ENCODE measurements at regions not wholly inside any gene's neighbourhood (a gene's known extent, or its start where the extent isn't known, plus 50 kb on each side); places are given as distances from the start of the nearest gene placed in this dataset.
"Not testable (repeated sequence)": the region's sequence is repeated elsewhere in the genome, so short reads cannot be mapped to it uniquely, and the experiment has no call there.

GRCh38 chr15:87743562-87743961 lies 513.0 kb downstream of the NTRK3 start:
- TF ChIP-seq, protein P1, sequence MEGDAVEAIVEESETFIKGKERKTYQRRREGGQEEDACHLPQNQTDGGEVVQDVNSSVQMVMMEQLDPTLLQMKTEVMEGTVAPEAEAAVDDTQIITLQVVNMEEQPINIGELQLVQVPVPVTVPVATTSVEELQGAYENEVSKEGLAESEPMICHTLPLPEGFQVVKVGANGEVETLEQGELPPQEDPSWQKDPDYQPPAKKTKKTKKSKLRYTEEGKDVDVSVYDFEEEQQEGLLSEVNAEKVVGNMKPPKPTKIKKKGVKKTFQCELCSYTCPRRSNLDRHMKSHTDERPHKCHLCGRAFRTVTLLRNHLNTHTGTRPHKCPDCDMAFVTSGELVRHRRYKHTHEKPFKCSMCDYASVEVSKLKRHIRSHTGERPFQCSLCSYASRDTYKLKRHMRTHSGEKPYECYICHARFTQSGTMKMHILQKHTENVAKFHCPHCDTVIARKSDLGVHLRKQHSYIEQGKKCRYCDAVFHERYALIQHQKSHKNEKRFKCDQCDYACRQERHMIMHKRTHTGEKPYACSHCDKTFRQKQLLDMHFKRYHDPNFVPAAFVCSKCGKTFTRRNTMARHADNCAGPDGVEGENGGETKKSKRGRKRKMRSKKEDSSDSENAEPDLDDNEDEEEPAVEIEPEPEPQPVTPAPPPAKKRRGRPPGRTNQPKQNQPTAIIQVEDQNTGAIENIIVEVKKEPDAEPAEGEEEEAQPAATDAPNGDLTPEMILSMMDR (IDR thresholded peaks at IDR 0.05), result no peak
- DNase-seq (ENCODE audit: low spot score) (no peak), ATAC-seq (ENCODE audit: low FRiP score) (no peak)

DNA sequence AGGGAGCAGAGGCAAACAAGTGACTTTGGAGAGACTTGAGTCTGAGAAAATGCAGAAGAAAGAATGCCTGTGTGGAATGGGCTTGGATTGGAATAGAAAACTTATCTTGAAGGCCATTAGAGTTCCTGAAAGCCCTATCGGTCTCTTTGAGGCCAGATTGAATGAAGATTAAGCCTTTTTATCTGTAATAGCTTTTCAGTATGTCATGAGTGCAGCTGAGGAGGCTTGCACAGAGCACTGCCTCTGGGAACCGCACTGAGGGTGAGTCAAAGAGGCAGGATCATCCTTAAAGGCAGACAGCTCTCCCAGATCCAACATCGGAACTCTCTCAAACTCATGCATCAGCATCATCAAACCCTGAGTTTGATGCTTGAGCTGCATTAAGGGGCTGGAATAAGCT lies 515.2 kb downstream of the NTRK3 start:
- DNase-seq (ENCODE audit: low spot score), result no peak
- no peak for ATAC-seq (ENCODE audit: low FRiP score)
- TF ChIP-seq, protein P1 (IDR thresholded peaks at IDR 0.05), result no peak

DNA sequence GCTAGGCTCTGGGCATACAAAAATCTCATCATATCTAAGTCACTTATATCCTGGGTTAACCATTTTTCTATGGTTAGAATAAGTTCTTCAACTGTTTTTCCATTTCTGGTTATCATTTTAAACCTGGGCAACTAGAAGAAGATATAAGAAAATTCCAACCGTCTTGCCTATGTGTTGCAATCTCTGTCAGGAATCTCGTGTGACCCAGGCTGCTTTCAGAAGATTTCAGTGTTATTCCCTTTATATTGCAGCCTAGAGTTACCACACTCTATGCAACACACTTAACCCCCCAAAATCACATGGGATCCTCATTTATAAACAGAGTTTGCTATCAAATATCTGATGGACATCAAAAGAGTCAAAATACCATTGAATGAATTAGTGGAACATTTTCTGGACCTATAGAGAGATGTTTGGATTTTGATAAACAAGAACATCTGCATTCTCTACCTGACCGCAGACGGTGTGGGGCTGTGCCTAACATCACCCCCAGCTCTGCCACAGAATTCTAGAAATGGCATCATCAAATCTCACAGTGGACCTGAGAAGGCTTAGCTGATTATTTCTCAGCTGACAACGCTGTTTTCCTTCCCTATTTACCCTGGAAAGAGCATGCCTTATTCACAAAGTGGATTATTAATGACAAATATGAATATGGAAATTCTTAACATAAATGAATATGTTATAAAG lies 515.7 kb downstream of the NTRK3 start:
- ATAC-seq (ENCODE audit: low FRiP score) (no peak), DNase-seq (ENCODE audit: low spot score) (no peak)
- TF ChIP-seq, protein P1 (IDR thresholded peaks at IDR 0.05), result no peak

DNA sequence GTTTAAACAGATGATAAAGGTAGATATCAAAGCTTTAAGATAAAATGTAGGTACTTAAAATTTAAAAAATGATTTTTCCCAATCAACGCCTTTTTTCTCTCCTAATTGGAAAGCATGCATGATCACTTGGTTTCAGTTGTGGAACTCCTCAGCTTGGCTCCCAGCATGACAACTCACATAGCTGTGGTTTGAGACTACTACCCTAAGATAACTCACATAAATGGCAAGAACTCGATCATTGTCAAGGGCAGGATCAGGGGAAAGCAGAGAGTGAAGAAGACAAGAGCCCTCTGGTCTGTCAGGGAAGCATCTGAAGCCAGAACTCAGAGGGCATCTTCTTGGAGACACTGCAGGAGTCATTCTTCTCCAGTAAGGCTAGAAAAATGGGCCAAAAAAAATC lies 516.7 kb downstream of the NTRK3 start:
- no peak for ATAC-seq (ENCODE audit: low FRiP score)
- TF ChIP-seq, protein P1 (IDR thresholded peaks at IDR 0.05), result no peak
- DNase-seq (ENCODE audit: low spot score), result no peak

- DNase-seq (ENCODE audit: low spot score) (no peak), ATAC-seq (ENCODE audit: low FRiP score) (no peak)
- TF ChIP-seq, protein P1 (IDR thresholded peaks at IDR 0.05), result no peak
These were observed 517.5 kb downstream of the NTRK3 start for GRCh38 chr15:87739081-87739480.

DNA sequence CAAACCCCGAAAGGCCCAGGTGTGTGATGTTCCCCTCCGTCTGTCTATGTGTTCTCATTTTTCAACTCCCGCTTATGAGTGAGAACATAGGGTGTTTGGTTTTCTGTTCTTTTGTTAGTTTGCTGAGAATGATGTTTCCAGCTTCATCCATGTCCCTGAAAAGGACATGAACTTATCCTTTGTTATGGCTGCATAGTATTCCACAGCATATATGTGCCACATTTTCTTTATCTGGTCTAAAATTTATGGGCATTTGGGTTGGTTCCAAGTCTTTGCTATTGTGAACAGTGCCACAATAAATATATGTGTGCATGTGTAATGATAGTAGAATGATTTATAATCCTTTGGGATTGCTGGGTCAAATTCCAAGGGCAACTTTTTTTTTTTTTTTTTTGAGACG lies 519.1 kb downstream of the NTRK3 start:
- ATAC-seq (ENCODE audit: low FRiP score); DNase-seq (ENCODE audit: low spot score): not testable (repeated sequence)

- ATAC-seq (ENCODE audit: low FRiP score) (no peak), DNase-seq (ENCODE audit: low spot score) (no peak)
- TF ChIP-seq, protein P1 (IDR thresholded peaks at IDR 0.05), result no peak
These were observed 519.6 kb downstream of the NTRK3 start for GRCh38 chr15:87736891-87737389.

Data from omental fat pad (tissue), 3 donors.